Skeletal muscle tissue (tissue), 3 donors: ENCODE measurements at regions not wholly inside any gene's neighbourhood (a gene's known extent, or its start where the extent isn't known, plus 50 kb on each side); places are given as distances from the start of the nearest gene placed in this dataset.

Source experiments
- H3K27ac ChIP-seq: one replicate; pipeline ENCODE4 v1.7.0; 2013; ENCODE audit warnings: mild to moderate bottlenecking, low read depth, low read length, inconsistent platforms
- H3K27me3 ChIP-seq, 3 donors: one replicate each; pipeline ENCODE4 v1.7.0; 2013; ENCODE audit warnings: low read length in 3 of 3; ENCODE audit not compliant: control insufficient read depth in 3 of 3, insufficient read depth in 3 of 3
- H3K36me3 ChIP-seq, 3 donors: one replicate each; pipeline ENCODE4 v1.7.0; 2013; ENCODE audit warnings: low read length in 3 of 3; ENCODE audit not compliant: control insufficient read depth in 3 of 3, insufficient read depth in 3 of 3
- H3K4me1 ChIP-seq, 3 donors: one replicate each; pipeline ENCODE4 v1.7.0; 2013; ENCODE audit warnings: low read length in 3 of 3, mild to moderate bottlenecking in 3 of 3; ENCODE audit not compliant: control insufficient read depth in 3 of 3, insufficient read depth in 3 of 3
- H3K4me3 ChIP-seq, 3 donors: one replicate each; pipeline ENCODE4 v1.7.0; 2013; ENCODE audit warnings: low read length in 3 of 3
- H3K9ac ChIP-seq, 3 donors: one replicate each; pipeline ENCODE4 v1.7.0; 2013; ENCODE audit warnings: low read length in 3 of 3, mild to moderate bottlenecking in 3 of 3, moderate library complexity in 2 of 3, low read depth in 1 of 3
- H3K9me3 ChIP-seq, 3 donors: one replicate each; pipeline ENCODE4 v1.7.0; 2013; ENCODE audit warnings: low read length in 3 of 3; ENCODE audit not compliant: control insufficient read depth in 3 of 3
- donor health status: Osteomylitis.

- H3K9me3 ChIP-seq, result peaks cover 0 to 2% (median 0%) of the 10 kb centered on the region in 3 donors
- H3K27me3 ChIP-seq, result peaks cover 0 to 3% (median 0%) of the 10 kb centered on the region in 3 donors
- H3K27ac ChIP-seq, result no peak overlapping the region
These were observed 234.6 kb upstream of the MIR17HG start for GRCh38 chr13:91112924-91113277.

DNA sequence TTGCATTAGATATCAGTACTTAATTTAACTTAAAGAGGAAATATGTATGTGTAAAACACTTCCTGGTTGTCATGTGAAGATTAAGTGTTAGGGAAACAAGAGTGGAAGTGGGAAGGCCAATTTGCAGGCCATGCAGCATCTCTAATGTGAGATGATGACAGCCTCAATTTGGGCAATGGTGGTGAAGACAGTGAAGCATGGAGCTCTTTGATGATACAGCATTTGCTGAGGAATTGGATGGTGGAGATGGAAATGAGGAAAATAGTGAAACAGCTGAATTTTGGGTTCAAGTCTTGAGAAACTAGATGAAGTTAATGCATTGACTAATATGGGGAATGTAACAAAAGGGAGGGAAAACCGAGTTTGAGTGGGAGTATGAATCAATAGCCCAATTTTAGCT, 231.7 kb upstream of the MIR17HG start:
- H3K27ac ChIP-seq, result no peak overlapping the region
- no peaks in the 10 kb centered on the region for H3K9me3 ChIP-seq
- no peaks in the 10 kb centered on the region for H3K4me1 ChIP-seq
- H3K36me3 ChIP-seq, result no peaks in the 10 kb centered on the region
- H3K27me3 ChIP-seq, result peaks cover 0 to 3% (median 0%) of the 10 kb centered on the region in 3 donors
- no peak overlapping the region for H3K9ac ChIP-seq
- H3K4me3 ChIP-seq, result no peak overlapping the region

More at GRCh38 chr13:91112924-91113277, 234.6 kb upstream of the MIR17HG start:
- H3K4me3 ChIP-seq, result no peak overlapping the region
- H3K36me3 ChIP-seq, result no peaks in the 10 kb centered on the region
- no peak overlapping the region for H3K9ac ChIP-seq
- H3K4me1 ChIP-seq, result no peaks in the 10 kb centered on the region

- no peak overlapping the region for H3K9ac ChIP-seq
- no peaks in the 10 kb centered on the region for H3K36me3 ChIP-seq
These were observed 230.1 kb upstream of the MIR17HG start for GRCh38 chr13:91117351-91117750.

DNA sequence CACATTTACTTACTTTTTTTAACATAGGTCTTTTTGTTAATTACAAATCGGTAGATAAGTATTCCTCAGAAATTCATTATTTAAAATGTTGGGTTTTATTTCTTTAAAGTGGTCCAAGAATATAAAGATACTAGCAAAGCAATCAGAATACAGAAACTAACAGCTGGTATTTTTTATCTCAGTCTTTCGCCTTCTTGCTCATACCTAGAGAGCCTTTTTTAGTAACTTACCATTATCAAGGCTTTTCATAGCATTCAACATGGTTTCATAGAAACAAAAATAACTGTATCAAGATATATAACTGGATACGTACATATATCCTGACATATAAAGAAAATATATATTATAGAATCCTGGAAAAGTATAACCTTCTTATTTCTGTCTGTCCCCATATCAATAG, 227.8 kb upstream of the MIR17HG start:
- H3K4me1 ChIP-seq, result no peaks in the 10 kb centered on the region
- H3K9me3 ChIP-seq, result no peaks in the 10 kb centered on the region
- H3K27ac ChIP-seq, result no peak overlapping the region
- no peak overlapping the region for H3K4me3 ChIP-seq
- no peak overlapping the region for H3K9ac ChIP-seq
- H3K36me3 ChIP-seq, result no peaks in the 10 kb centered on the region
- H3K27me3 ChIP-seq, result no peaks in the 10 kb centered on the region

More at GRCh38 chr13:91117351-91117750, 230.1 kb upstream of the MIR17HG start:
- H3K4me1 ChIP-seq, result no peaks in the 10 kb centered on the region
- H3K9me3 ChIP-seq, result no peaks in the 10 kb centered on the region
- H3K4me3 ChIP-seq, result no peak overlapping the region
- H3K27ac ChIP-seq, result no peak overlapping the region
- no peaks in the 10 kb centered on the region for H3K27me3 ChIP-seq

DNA sequence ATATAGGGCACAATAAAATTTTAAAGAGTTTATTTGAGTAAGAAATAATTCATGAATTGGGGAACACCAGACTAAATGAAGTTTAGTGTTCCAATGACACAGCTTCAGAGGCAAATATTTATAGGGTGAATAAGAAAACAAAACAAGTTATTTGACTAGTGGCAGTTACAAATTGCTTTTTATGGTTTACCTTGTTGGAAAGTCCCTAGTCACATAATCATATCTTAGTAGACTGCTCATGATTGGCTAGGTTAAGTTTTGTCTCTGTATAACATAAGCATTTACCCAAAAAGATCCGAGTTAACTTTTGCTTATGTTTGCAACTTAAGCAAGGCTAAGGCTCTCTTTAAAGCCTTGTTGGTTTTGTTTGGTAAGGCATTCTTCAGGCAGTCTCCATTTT, 224.7 kb upstream of the MIR17HG start:
- Histone ChIP-seq H3K4me1 (no peaks in the 10 kb centered on the region), H3K36me3 (no peaks in the 10 kb centered on the region), H3K27me3 (no peaks in the 10 kb centered on the region), H3K27ac (no peak overlapping the region), H3K9me3 (no peaks in the 10 kb centered on the region), H3K9ac (no peak overlapping the region), H3K4me3 (no peak overlapping the region)

GRCh38 chr13:91123456-91124127, 223.9 kb upstream of the MIR17HG start:
- no peak overlapping the region for H3K9ac ChIP-seq
- no peaks in the 10 kb centered on the region for H3K9me3 ChIP-seq
- H3K27me3 ChIP-seq, result no peaks in the 10 kb centered on the region
- no peak overlapping the region for H3K27ac ChIP-seq
- H3K4me1 ChIP-seq, result no peaks in the 10 kb centered on the region
- no peak overlapping the region for H3K4me3 ChIP-seq
- H3K36me3 ChIP-seq, result no peaks in the 10 kb centered on the region

- Histone ChIP-seq H3K4me1 (no peaks in the 10 kb centered on the region), H3K9ac (no peak overlapping the region), H3K36me3 (no peaks in the 10 kb centered on the region)
These were observed 220.7 kb upstream of the MIR17HG start for GRCh38 chr13:91126806-91127205.

GRCh38 chr13:91127995-91128394, 219.5 kb upstream of the MIR17HG start:
- Histone ChIP-seq H3K4me1 (no peaks in the 10 kb centered on the region), H3K9me3 (no peaks in the 10 kb centered on the region), H3K27ac (no peak overlapping the region), H3K9ac (no peak overlapping the region), H3K4me3 (no peak overlapping the region), H3K36me3 (no peaks in the 10 kb centered on the region), H3K27me3 (no peaks in the 10 kb centered on the region)

More at GRCh38 chr13:91126806-91127205, 220.7 kb upstream of the MIR17HG start:
- Histone ChIP-seq H3K27ac (no peak overlapping the region), H3K4me3 (no peak overlapping the region), H3K9me3 (no peaks in the 10 kb centered on the region), H3K27me3 (no peaks in the 10 kb centered on the region)

- Histone ChIP-seq H3K4me1 (no peaks in the 10 kb centered on the region), H3K9me3 (no peaks in the 10 kb centered on the region), H3K36me3 (no peaks in the 10 kb centered on the region), H3K27ac (no peak overlapping the region), H3K9ac (no peak overlapping the region), H3K27me3 (no peaks in the 10 kb centered on the region), H3K4me3 (no peak overlapping the region)
These were observed 215.1 kb upstream of the MIR17HG start for GRCh38 chr13:91132381-91132780.

DNA sequence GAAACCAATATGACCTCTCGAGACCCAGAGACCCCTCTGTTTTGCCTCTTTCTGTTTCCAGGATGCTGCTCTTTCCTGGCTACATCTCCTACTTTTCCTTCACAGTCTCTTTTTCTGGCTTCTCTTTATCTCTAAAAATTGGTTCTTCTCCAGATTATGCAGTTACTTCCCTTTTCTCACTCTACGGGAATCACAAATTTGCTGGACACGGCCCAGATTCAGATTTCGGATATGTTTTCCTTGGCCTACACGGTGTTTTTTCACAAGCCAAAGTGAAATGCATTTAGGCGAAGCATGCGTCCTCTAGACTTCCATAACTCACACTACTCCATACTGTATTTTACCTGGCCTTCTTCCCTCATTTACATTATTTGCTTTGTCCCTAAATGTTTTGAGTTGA, 214.7 kb upstream of the MIR17HG start:
- Histone ChIP-seq H3K9me3 (no peaks in the 10 kb centered on the region), H3K9ac (no peak overlapping the region), H3K27ac (no peak overlapping the region), H3K27me3 (no peaks in the 10 kb centered on the region), H3K4me3 (no peak overlapping the region), H3K4me1 (no peaks in the 10 kb centered on the region), H3K36me3 (no peaks in the 10 kb centered on the region)
